Epithelial cell of esophagus (primary cell): ENCODE measurements at regions not wholly inside any gene's neighbourhood (a gene's known extent, or its start where the extent isn't known, plus 50 kb on each side); places are given as distances from the start of the nearest gene placed in this dataset.

Experiments used
- DNase-seq: peaks from one replicate; pipeline ENCODE4 v3.0.0; 2010; ENCODE audit warnings: low read depth
- H3K4me3 ChIP-seq: 2 replicates; pipeline ENCODE4 v1.5.1; 2011; ENCODE audit warnings: mild to moderate bottlenecking, low read length, control low read depth
- CTCF ChIP-seq: IDR thresholded peaks from 2 replicates; pipeline ENCODE4 v1.5.1; 2011; ENCODE audit warnings: low read depth, mild to moderate bottlenecking, low read length, control low read depth, inconsistent platforms; ENCODE audit not compliant: insufficient read depth; ENCODE audit errors: missing control alignments

GRCh38 chr2:226446406-226447001 lies 353.1 kb downstream of the IRS1 start:
- DNase-seq, result no peak
- no peak overlapping the region for H3K4me3 ChIP-seq
- no peak for TF ChIP-seq CTCF

- DNase-seq, result no peak
- no peak for TF ChIP-seq CTCF
- H3K4me3 ChIP-seq, result no peak overlapping the region
Observed at GRCh38 chr2:226445216-226445861, 354.3 kb downstream of the IRS1 start.

GRCh38 chr2:226443112-226443511 lies 356.5 kb downstream of the IRS1 start:
- no peak overlapping the region for H3K4me3 ChIP-seq
- TF ChIP-seq CTCF, result no peak
- DNase-seq, result no peak

- TF ChIP-seq CTCF, result no peak
- peak; percentile 58 for DNase-seq
- no peak overlapping the region for H3K4me3 ChIP-seq
Observed at GRCh38 chr2:226440127-226440918, 359.3 kb downstream of the IRS1 start.

GRCh38 chr2:226439337-226439736 lies 360.3 kb downstream of the IRS1 start:
- DNase-seq, result no peak
- TF ChIP-seq CTCF, result no peak
- H3K4me3 ChIP-seq, result no peak overlapping the region

- no peak overlapping the region for H3K4me3 ChIP-seq
- DNase-seq, result no peak
- TF ChIP-seq CTCF, result no peak
Observed at GRCh38 chr2:226435146-226435545, 364.5 kb downstream of the IRS1 start.
